ENCODE measurements at regions not wholly inside any gene's neighbourhood (a gene's known extent, or its start where the extent isn't known, plus 50 kb on each side); places are given as distances from the start of the nearest gene placed in this dataset.

DNA sequence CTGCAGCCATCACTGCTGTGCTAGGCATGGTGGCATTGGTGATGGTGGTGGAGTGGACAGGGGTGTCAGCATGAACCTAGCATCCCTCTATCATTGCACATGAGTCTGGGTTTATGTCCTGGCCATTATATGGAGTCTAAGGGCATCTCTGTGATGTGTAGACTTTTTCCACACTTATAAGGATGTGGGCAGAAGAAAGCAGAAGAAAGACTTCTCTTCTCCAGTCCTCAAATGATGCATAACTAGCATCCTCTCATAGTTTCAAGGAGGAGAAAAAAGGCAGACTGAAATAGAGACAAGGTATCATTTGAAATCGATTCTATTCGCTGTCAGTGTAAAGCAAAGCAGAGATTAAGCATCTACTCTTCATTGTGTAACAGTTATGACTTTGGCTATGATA is 140.0 kb upstream of the ATXN1 start:
- WGBS (ENCODE audit: low lambda C conversion rate): 74% methylated on average over 2 of the region's 2 CpGs
- Histone ChIP-seq H3F3A (replicated peaks; ENCODE audit: insufficient read depth) (peaks cover 20% of the 10 kb centered on the region), H4K20me1 (ENCODE audit: insufficient read depth) (no peaks in the 10 kb centered on the region), H3K79me2 (ENCODE audit: insufficient read depth) (no peaks in the 10 kb centered on the region), H3K36me3 (replicated peaks in 1 of 2; ENCODE audit: control insufficient read depth in 1 of 2, insufficient read depth in 2 of 2, low read length in 1 of 2) (no peaks in the 10 kb centered on the region), H2AFZ (ENCODE audit: low read depth) (no peak overlapping the region), H3K4me2 (peak overlapping the region; percentile 20; the same call in 1 of the 2 replicates), H3K27me3 (ENCODE audit: insufficient read depth) (no peaks in the 10 kb centered on the region), H3K9ac (no peak overlapping the region), H3K9me3 (no peaks in the 10 kb centered on the region), H3K4me3 (ENCODE audit: low read depth in 2 of 2, low read length in 1 of 2) (no peak overlapping the region), H3K4me1 (ENCODE audit: control insufficient read depth in 1 of 2, insufficient read depth in 2 of 2, low read depth in 1 of 2, low read length in 1 of 2) (peaks cover 18 to 20% of the 10 kb centered on the region in 2 experiments; a peak in 3 of 4 replicates), H3K27ac (ENCODE audit: low read depth in 2 of 2, low read length in 1 of 2) (peak overlapping the region; percentile 30 to 72; a peak in 3 of 4 replicates), H3K9me2 (no peaks in the 10 kb centered on the region)
- ChIA-PET POLR2A (no interaction called here), CTCF (no interaction called here)
- no peak for DNase-seq
- no peak for TF ChIP-seq TAF1 (IDR thresholded peaks at IDR 0.05; ENCODE audit: borderline replicate concordance, low read depth, low read length)
- TF ChIP-seq TEAD4 (IDR thresholded peaks at IDR 0.05; ENCODE audit: borderline replicate concordance, insufficient read depth): no peak
- TF ChIP-seq FOXM1 (IDR thresholded peaks at IDR 0.05; ENCODE audit: low read depth): no peak
- TF ChIP-seq SIN3A (IDR thresholded peaks at IDR 0.05; ENCODE audit: borderline replicate concordance, low read depth, low read length): no peak
- no peak for TF ChIP-seq MXI1 (IDR thresholded peaks at IDR 0.05; ENCODE audit: low read depth, low read length)
- no peak for TF ChIP-seq YY1 (IDR thresholded peaks at IDR 0.05; ENCODE audit: low read depth)
- no peak for TF ChIP-seq EZH2phosphoT487 (IDR thresholded peaks at IDR 0.05; ENCODE audit: borderline replicate concordance, low read depth)

DNA sequence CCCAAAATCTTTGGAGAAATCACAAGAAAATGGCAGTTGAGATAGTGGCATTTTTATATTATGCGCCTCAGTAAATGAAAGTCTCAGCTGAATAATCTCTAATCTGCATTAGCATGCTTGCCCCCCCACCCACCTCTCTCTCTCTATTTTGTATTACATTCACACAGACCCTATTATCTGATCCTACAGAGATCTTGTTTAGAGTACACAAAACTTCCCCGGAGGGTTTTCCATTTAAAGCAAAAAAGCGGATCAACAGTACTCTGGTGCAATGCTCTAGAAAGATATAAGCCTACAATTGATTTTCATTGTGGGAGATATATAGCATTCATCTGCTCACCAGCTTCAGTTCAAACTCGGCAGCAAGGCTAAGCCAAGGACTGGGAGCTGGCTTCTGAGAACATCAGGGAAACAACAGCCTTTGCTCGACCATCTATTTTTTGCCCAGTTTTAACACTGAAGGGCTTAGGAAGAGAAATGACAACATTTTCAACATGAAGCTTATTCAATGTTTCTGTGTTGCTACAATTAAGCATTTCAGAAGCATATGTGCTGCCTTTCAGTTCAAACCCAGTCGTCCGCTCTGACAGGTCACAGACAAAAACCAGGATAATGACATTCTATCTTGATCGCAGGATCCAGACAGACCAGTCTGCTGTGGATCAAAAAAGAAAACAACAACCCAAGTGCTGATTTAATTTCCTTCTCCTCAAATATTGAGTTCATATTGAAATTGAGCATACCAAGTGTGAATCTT is 137.6 kb upstream of the ATXN1 start:
- Histone ChIP-seq H3K79me2 (ENCODE audit: insufficient read depth) (no peaks in the 10 kb centered on the region), H3K4me3 (ENCODE audit: low read depth in 2 of 2, low read length in 1 of 2) (no peak overlapping the region), H3K4me2 (no peak overlapping the region), H4K20me1 (ENCODE audit: insufficient read depth) (no peaks in the 10 kb centered on the region), H3K4me1 (ENCODE audit: control insufficient read depth in 1 of 2, insufficient read depth in 2 of 2, low read depth in 1 of 2, low read length in 1 of 2) (peaks cover 18 to 20% of the 10 kb centered on the region in 2 experiments; a peak in 3 of 4 replicates), H3K9me2 (no peaks in the 10 kb centered on the region), H2AFZ (ENCODE audit: low read depth) (peak overlapping the region; percentile 45; the same call in 1 of the 2 replicates), H3K9ac (no peak overlapping the region), H3K27ac (ENCODE audit: low read depth in 2 of 2, low read length in 1 of 2) (peak overlapping the region in 1 of 2 experiments; percentile 72; a peak in 2 of 4 replicates), H3K9me3 (peaks cover 7% of the 10 kb centered on the region; the same call in 1 of the 2 replicates), H3K27me3 (ENCODE audit: insufficient read depth) (no peaks in the 10 kb centered on the region), H3K36me3 (replicated peaks in 1 of 2; ENCODE audit: control insufficient read depth in 1 of 2, insufficient read depth in 2 of 2, low read length in 1 of 2) (no peaks in the 10 kb centered on the region), H3F3A (replicated peaks; ENCODE audit: insufficient read depth) (peaks cover 16% of the 10 kb centered on the region)
- CTCF ChIA-PET: interaction anchor here (0.8 kb wide), 1 partner anchor 659 kb away, joined by 3 read pairs; no protein-coding TSS in a partner anchor
- POLR2A ChIA-PET: no interaction called here
- DNase-seq: peak; percentile 42
- WGBS (ENCODE audit: low lambda C conversion rate): 43% methylated on average over 8 of the region's 8 CpGs
- no peak for TF ChIP-seq FOSL2 (IDR thresholded peaks at IDR 0.05; ENCODE audit: borderline replicate concordance, low read depth)
- TF ChIP-seq TCF12 (IDR thresholded peaks at IDR 0.05): peak; percentile 40; the same call in 1 of the 2 replicates
- TF ChIP-seq GATA2 (CRISPR knock-in tag; IDR thresholded peaks at IDR 0.05): peak; percentile 60; the same call in 1 of the 2 replicates
- no peak for TF ChIP-seq NRF1 (IDR thresholded peaks at IDR 0.05; ENCODE audit: low read depth, low read length)
- peak; percentile 15 for TF ChIP-seq CHD2 (IDR thresholded peaks at IDR 0.05; ENCODE audit: low read length, partially characterized antibody)
- TF ChIP-seq MXI1 (IDR thresholded peaks at IDR 0.05; ENCODE audit: low read depth, low read length): no peak
- TF ChIP-seq EP300 (IDR thresholded peaks at IDR 0.05; ENCODE audit: borderline replicate concordance in 1 of 2, low read depth in 1 of 2, low read length in 1 of 2): peak in 1 of 2 experiments; percentile 36; a peak in 2 of 4 replicates
